HG03175 (cell line): ENCODE measurements at regions not wholly inside any gene's neighbourhood (a gene's known extent, or its start where the extent isn't known, plus 50 kb on each side); places are given as distances from the start of the nearest gene placed in this dataset.
"Not testable (repeated sequence)": the region's sequence is repeated elsewhere in the genome, so short reads cannot be mapped to it uniquely, and the experiment has no call there.

Experiments
- ATAC-seq: cut with Tn5 transposase; IDR thresholded peaks from one replicate; pipeline ENCODE4 v1.9.1; 2021; ENCODE audit warnings: mild to moderate bottlenecking, moderate library complexity; ENCODE audit not compliant: unreplicated experiment

GRCh38 chr2:166831930-166832329, 56.4 kb upstream of the XIRP2 start:
- ATAC-seq = no peak

GRCh38 chr2:166825914-166826313, 62.4 kb upstream of the XIRP2 start:
- no peak for ATAC-seq

DNA sequence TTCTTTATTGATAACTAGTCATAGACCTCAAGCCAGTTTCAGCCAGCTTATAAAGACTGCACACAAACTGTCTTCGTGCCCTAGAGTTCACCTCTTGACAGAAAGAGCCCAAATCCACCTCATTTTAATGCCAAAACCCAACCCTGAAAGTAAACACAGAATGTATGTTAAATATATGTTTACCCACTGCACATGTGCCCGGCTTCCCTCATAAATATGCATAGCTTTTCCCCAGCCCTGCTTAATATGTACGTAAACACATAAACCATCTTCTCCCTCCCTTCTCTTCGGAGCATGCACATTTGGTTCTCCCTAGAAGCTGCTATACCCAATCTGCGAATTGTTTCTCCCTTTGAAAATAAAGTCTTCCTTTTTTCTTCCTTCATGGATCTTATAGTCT, 73.9 kb upstream of the XIRP2 start:
- no peak for ATAC-seq

DNA sequence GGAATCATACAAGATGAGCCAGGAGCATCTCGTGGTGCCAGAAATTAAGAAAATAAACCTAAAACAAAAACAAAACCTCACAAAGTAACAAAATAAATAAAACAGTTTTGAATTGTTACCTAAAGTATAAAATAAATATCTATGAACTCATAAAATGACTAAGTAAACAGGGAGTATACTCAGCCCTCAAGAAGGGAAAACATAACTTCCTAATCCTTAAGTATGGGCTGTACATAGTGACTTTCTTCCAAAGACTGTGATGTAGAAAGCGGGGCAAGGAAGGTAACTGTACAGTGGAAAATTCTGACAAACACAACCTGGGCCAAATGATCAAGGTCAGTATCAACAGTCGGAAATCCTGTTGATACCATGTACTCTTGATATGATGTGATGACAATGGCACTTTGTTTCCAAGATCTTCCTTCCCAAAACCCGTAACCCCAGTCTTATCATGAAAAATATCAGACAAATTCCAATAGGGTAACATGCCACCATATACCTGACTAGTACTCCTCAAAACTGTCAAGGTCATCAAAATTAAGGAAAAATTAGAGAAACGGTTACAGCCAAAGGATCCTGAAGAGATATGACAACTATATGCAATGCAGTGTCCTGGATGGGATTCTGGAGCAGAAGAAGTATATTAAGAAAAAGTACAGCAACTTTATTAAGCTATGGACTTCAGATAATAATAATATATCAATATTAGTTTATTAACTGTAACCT, 76.0 kb upstream of the XIRP2 start:
- no peak for ATAC-seq

DNA sequence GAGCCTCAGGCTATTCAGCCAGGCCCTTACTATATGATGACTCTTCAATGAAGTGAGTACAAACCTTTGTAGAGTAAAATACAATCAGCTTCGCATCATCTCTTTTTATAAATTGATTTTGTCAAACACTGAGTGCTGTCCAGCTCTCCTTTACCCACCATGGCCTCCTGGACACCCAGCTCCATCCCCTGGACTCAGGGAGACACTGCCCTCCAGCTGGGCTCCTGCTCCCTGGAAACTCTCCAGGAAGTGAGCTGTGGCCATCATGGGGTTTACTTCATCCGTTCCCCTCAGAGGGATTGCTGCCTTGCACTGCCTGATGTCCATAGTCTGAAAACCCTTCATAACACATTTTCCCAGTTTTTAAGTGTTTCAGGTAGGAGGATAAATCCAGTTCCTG, 82.5 kb upstream of the XIRP2 start:
- ATAC-seq = no peak

- no peak for ATAC-seq
These were observed 84.8 kb upstream of the XIRP2 start for GRCh38 chr2:166803373-166804000.

DNA sequence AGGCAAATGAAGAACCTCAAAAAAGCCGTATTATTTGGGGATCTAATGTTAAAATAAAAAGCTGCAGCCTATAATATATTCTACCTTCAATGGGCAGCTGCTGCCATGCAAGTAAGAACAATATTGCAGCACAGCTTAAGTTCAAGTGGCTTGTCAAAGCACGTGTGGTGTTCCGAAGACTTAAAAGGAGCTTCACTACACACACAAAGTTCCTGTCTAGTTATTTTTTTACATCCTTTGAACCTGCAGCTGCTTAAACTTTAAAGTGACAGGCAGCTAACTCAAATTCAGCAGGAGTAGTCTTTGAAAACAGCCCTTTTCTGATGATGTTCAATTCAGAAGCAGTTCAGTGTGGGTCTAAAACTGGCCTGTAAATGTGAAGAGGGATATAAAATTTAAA, 85.8 kb upstream of the XIRP2 start:
- ATAC-seq = no peak

DNA sequence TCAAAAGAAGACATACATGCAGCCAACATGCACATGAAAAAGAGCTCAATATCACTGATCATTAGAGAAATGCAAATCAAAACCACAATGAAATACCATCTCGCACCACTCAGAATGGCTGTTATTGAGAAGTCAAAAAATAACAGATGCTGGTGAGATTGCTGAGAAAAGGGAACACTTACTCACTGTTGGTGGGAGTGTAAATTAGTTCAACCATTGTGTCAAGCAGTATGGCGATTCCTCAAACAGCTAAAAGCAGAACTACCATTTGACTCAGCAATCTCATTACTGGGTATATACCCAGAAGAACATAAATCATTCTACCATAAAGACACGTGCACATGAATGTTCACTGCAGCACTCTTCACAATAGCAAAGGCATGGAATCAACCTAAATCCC, 95.5 kb upstream of the XIRP2 start:
- no peak for ATAC-seq

GRCh38 chr2:166786707-166787106, 101.6 kb upstream of the XIRP2 start:
- no peak for ATAC-seq

- ATAC-seq = no peak
These were observed 103.9 kb upstream of the XIRP2 start for GRCh38 chr2:166784296-166784946.

DNA sequence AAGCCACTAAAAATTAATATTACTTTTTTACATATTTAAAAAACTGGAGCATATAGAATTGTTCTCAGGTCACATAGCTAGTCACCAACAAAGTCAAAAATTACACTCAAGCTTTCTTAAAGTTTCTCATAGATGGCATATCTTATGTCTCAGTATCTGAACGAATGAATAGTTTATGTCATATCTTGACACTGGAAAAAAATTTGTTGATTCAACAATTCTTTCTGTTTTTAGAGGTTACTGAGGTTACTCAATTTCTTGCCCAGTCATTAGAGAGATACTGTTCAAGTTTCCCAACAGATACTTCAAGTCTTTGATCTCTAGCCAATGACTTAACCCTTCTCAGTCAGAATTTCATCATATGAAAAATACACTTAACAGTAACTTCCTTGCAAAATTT, 113.1 kb upstream of the XIRP2 start:
- no peak for ATAC-seq

DNA sequence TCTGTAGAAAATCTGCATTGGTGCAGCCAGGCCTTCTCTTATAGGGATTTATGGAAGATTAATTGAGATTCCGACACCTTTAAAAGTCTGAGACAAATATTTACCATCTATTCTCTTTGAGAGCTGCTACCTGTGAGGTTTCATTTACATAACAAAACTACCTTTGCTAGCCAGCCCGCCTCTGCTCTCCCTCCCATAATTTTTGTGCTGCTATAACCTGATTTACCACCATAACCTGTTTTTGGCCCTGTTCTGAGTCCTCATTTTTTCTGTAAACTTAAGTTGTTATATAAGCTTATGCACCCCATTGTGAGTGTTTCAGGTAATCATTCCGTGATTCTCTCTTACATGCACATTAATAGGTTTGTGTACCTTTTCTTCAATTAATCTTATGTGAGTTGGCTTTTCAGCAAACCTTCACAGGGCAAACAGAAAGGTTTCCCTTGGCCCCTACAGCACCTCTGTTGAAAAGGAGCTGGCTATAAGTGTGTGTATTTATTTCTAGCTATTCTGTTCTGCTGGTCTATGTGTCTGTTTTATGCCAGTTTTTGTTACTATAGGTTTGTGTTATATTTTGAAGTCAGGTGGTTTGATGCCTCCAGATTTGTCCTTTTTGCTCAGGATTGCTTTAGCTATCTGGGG, 114.9 kb upstream of the XIRP2 start:
- ATAC-seq = no peak

- ATAC-seq = no peak
These were observed 119.7 kb upstream of the XIRP2 start for GRCh38 chr2:166768393-166769123.

DNA sequence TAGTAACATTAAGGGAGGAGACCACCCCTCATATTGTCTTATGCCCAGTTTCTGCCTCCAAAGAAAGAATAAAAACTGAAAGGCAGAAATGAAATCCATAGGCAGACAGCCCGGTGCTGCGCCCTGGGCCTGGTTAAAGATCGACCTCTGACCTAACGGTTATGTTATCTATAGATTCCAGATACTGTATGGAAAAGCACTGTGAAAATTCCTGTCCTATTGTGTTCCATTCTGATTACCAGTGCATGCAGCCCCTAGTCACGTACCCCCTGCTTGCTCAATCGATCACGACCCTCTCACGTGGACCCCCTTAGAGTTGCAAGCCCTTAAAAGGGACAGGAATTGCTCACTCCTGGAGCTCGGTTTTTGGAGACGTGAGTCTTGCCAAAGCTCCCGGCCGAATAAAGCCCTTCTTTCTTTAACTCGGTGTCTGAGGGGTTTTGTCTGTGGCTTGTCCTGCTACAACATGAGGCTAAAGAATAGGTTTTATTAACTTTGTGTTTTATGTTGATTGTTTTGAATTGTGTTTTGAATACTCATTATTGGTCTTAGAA, 121.4 kb upstream of the XIRP2 start:
- not testable (repeated sequence) for ATAC-seq

- no peak for ATAC-seq
These were observed 122.1 kb upstream of the XIRP2 start for GRCh38 chr2:166766220-166766619.

DNA sequence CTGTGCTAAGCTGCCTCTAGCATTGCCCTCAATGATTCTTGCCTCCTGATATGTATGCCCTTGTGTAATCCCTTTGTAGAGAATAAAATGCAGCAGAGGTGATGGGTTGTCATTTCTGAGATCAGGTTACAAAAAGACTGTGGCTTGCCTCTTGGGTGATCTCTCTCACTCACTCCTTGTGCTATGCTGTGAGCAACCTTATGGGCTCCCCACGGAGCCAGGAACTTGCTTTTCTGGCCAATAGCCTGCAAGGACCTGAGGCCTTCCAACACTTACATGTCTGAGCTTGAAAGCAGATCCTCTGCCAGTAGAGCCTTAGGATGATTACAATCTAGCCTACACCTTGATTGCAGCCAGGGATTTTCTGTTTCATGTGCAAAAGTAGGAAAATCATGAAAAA, 123.1 kb upstream of the XIRP2 start:
- ATAC-seq = no peak

DNA sequence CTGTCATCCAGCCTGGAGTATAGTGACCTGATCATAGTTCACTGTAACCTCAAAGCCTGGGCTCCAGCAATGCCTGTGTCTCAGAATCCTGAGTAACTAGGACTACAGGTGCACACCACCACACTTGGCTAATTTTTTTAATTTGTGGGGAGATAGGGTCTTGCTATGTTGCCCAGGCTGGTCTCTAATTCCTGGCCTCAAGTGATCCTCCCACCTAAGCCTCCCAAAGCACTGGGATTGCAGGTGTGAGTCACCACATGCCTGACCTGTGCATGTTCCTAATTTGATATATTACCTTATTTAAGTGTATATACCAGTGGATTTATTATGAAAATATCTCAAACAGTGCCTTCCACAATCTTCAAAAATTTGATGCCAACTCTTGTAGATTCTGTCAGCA, 123.6 kb upstream of the XIRP2 start:
- no peak for ATAC-seq

GRCh38 chr2:166764216-166764615, 124.1 kb upstream of the XIRP2 start:
- no peak for ATAC-seq

DNA sequence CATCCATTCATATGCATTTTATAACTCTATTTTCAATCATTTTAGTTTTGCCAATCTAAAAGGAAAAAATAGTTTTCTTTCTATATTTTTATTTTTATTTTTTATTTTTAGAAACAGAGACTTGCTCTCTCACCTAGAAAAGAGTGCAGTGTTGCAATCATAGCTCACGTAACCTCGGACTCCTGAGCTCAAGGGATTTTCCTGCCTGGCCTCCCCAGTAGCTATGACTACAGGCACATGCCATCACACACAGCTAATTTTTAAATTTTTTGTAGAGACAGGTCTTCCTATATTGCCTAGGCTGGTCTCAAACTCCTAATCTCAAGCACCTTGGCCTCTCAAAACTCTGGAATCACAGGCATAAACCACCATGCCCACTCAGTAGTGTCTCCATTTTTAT, 125.5 kb upstream of the XIRP2 start:
- no peak for ATAC-seq

DNA sequence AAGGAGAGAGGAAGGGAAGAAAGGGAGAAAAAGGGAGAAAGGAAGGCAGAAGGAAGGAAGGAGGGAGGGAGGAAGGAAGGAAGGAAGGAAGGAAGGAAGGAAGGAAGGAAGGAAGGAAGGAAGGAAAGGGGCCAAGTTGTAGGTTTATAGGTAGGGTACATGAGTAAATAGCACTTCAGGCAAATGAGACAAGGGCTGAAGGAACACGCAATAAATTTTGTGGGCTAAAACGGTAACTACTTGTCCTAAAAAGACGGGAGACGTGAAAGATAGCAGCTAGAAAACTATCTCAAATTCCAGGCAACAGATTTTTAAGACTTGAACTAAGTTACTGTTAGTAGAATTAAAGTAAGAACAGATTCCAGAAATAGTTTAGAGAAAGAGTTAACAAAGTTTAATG, 129.3 kb upstream of the XIRP2 start:
- ATAC-seq = no peak

DNA sequence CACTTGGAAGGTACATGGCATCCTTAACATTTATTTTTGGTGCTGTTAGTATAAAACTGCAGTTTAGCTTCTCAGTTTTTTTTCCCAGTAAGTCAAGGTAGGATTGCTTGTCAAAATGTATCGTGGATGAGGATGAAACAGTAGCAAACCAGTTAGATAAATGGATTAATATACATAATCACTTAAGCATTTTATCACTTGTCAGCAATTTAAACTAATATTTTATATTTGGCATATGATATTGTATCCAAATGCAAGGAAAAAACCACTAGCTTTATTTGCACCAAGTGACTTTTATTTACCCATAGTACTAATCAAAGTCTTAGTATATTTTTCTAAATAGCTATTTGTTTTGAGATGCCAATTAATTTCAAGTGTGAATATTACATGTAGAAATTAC, 137.7 kb upstream of the XIRP2 start:
- ATAC-seq = no peak
